HG02571 (cell line): ENCODE measurements at regions not wholly inside any gene's neighbourhood (a gene's known extent, or its start where the extent isn't known, plus 50 kb on each side); places are given as distances from the start of the nearest gene placed in this dataset.
"Not testable (repeated sequence)": the region's sequence is repeated elsewhere in the genome, so short reads cannot be mapped to it uniquely, and the experiment has no call there.

Source experiments
- ATAC-seq: cut with Tn5 transposase; IDR thresholded peaks from one replicate; pipeline ENCODE4 v1.9.1; 2021; ENCODE audit warnings: mild to moderate bottlenecking, moderate library complexity; ENCODE audit not compliant: unreplicated experiment

DNA sequence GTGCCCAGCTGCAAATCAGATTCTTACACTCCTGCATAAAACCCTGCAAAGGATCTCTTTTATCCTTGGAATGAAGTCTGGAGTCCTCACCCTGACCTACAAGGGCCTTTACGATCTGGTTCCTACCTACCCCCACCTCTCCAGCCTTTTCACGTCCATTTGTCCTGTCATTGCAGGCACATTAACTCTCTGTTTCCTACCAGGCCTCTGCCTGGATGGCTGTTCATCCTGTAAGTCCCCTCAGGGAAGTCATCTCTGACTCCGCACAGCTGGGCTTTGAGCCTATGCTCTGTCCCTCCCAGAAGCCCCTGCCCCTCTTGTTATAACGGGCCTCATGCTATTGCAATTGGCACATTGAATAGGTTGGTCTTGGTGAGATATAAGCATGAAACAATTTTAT, 96.8 kb upstream of the USP24 start:
- ATAC-seq, result no peak

DNA sequence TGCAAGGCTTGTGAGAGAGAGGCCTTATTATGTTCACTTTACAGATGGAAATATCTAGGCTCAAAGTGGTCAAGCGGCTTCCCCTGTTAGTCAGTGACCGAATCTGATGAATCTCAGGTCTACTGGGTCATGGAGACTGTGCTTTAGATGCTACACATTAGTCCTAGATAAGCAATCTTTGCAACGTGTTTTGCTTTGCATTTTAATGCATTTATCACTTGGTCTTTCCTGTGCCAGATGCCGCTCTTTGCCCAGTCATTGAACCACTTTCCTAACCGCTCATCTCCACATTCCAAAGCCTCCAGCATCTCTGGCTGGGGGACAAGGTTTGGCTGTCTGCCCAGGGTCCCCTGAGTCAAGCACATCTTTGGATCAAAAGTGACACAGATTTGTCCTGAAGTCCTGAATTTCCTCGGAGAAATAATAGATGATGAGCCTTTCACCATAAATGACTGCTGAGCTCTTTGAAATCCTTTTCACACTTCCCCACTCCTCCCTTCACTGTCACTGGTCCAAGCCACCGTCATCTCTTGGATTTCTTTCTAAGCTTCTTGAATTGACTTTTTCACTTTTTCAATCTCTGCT, 96.0 kb upstream of the USP24 start:
- no peak for ATAC-seq

DNA sequence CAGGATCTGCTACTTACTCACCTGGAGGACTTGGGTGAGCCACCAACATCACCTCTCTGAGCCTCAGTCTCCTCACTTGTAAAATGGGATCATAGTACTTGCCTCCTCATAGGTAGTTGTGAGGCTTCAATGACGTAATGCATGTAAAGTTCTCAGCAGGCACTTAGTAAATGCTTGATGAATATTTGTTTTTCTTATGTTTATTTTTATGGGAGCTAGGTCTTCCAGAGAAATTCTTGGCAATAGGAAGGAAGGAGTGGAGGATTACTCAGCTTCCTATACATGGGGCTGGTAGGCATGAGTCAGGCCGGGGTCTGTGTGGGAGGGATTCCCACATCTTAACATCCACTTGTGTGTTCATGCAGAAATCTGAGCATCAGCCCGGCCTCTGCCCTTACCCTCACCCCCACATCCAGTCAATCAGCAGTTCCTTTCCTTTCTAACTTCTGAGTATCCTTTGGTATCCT, 95.4 kb upstream of the USP24 start:
- ATAC-seq, result no peak

DNA sequence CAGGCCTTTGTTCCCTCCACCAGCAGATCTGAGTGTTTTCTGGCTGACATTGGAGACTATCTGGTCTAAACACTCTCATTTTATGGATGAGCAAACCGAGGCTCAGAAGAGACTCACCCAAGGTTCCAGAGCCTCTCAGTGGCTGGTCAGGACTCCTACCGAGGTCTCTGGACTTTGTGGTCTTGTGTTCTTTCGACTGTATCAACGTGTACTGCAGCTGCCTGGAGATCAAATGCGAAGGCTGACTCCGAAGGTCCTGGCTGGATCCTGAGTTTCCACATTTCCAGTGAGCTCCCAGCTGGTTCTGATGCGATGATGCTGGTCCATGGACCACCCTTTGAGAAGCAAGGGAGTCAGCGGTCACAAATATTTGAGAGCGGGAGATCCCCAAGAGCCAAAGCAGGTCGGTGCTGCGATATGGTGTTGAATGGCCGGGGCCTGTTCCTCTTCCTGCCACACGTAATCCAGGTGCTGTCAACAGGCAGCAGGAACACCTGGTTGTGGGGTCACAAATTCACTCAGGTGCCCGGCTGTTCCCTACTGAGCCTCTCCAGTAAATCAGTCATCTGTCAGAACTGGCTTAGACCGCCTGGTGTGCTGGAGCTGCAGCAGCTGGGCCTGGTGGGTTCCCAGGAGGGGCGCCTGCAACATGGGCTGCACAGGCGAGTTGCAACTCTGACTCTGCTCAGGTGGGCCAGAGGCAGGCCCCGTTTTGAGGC, 94.8 kb upstream of the USP24 start:
- ATAC-seq, result no peak

DNA sequence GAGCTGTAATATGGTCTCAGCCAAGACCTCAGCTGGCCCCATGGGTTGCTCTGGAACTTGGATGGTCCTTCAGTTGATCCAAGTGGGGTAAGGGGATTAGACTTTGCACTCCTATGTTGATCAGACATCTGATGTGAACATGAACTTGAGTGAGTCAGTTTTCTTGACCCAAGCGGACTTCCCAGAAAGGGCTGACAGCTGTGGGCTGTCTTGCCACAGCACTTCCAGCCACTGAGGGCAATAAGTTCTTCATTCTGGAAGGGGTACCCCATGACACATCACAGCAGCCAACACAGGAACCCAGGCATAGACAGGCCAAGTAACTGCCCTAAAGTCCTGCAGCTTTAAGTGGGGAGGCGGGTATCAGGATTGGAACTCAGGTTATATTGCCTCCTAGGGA, 93.9 kb upstream of the USP24 start:
- ATAC-seq, result no peak

DNA sequence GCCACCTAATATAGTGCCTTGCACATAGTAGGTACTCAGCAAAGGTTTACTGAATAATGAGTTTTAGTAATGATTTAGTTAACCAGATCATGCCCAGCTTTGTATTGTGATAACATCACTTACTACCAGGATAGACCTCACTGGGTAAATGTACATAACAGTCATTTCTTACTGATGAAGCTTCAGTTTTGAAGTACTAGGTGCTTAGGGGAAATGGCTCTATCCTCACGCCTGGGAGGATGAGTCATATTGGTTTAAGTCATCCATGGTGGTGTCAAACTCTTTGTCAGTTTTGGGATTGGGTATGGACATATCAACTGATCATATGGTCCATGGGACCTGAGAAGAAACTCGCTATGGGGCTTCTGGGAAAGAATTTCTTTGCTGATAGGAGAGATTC, 90.6 kb upstream of the USP24 start:
- ATAC-seq, result no peak

DNA sequence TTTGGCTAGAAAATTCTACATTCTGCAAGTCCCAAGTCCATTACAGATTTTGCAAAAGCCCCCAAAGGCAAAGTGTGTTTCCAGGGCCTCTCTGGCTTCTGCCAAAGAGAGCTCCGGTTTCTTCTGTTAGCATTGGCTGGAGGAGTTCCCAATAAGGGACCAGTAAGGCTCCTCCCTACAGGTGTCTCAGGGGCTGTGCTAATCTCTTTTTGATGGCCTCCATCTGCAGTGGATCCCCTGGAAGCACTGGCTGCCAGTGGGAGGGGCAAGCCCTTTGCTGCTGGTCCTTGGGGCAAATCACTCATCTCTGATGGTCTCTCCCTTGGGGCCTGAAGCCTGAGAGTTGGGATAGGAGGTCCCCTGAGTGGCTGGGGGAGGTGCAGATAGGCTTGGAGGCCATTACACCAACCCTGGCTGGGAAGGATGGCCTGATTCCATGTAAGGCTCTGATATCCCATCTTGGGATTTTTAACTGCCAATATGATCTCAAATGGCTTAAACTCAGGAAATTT, 89.1 kb upstream of the USP24 start:
- no peak for ATAC-seq

DNA sequence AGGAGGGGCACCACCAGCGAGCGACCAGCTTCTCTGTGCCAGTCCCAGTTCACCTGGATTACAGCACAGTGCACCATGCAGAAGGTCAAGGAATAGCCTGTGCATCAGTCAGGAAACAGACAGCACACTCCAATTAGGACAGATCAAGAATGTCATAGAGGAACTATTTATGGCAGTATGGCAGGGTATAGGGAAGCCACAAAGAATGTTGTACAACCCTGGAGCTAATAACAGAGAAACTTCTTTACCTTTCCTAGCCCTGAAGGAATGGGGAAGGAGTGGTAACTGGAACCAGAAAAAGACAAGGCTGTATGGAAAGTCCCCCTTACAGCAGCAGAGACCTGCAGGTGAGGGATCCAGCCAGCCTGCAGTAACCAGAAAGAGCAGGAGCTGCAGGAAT, 87.8 kb upstream of the USP24 start:
- no peak for ATAC-seq

DNA sequence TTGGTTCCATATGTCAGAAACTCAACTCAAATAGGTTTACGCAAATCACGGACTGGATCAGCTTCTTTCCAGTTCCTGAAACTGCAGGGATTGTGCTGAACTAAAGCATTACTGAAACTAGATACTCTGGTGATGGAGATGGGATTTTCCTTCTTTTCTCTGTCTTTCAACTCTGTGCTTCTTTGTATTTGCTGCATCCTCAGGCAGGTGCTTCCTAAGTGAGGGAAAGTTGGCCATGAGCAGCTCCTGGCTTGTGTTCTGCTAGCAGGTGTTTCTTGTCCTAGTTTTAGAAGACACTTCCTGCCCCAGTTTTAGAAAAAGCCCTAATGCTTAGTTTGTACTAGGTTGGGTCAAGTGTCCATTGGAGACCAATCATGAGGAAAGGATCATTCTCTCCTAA, 86.7 kb upstream of the USP24 start:
- no peak for ATAC-seq

DNA sequence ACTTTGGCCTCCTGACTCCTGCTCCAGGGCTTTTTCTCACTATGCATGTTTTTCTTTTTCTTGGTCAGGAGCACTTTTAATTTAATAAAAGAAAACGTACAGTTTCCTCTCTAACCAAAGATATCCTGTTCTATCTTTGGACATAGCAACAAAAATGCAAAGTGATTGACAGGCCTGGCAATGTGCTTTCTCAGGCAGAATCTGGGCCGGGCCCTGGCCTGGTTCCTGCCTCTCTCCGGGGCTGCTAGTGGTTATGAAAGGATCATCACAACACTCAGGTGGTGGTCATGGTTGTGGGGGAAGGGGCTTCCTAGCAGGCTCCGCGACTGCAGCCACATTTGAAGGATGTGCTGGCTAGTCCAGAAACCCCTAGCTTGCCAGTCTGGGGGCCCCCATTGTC, 85.8 kb upstream of the USP24 start:
- ATAC-seq, result no peak

DNA sequence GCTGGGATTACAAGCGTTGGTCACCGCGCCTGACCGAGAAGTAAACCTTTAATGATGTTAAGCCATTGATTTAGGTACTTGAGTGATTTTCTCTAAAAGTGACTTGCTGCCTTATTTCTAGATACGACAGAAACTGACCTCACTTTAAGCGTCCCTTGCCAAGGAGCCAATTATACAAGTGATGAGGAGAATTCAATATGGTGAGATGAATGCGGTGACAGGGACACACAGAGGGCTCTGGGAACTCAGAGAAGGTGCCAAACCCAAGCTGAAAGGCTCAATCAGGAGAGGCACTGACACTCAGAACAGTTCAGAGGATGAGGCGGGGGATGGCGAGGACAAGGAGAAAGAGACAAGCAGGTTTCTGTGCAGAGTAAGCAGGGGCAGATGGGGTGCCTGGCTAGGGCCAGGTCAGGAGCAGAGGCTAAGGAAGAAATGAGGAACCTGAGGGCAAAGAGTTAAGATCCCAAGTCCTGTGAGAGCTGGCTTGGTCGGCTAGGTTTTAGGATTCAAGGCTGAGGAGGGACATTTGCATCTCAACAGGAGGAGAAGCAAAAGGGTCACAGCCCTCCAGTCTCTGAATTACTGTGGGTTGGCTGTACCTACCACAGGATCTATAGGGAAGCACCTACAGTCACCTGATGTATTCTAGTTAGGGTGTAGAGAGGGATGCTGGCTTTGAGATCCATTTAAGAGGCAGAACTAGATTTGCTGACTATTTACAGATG, 83.2 kb upstream of the USP24 start:
- no peak for ATAC-seq

DNA sequence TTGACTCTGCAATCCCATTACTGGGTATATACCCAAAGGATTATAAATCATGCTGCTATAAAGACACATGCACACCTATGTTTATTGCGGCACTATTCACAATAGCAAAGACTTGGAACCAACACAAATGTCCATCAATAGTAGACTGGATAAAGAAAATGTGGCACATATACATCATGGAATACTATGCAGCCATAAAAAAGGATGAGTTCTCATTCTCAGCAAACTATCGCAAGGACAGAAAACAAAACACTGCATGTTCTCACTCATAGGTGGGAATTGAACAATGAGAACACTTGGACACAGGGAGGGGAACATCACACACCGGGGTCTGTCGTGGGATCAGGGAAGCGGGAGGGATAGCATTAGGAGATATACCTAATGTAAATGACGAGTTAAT, 81.1 kb upstream of the USP24 start:
- not testable (repeated sequence) for ATAC-seq

DNA sequence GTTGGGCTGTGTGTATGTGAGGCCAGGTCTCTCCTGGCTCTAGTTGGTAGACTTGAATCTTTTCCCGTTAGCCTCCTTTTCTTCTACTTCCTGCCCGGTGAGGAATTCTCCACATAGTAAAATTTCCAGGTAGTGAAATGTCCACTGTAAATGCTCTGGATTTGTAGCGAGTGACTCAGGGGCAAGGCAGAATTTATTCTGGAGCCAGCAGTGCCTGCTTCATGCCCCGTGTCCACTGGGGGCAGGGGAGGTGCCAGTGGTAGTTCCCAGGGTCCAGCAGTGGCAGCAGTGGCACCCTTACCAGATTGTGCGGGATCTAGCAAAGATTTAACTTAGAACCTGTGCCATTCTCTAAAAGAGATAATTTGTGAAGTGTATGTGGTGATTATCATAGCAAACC, 74.5 kb upstream of the USP24 start:
- no peak for ATAC-seq

DNA sequence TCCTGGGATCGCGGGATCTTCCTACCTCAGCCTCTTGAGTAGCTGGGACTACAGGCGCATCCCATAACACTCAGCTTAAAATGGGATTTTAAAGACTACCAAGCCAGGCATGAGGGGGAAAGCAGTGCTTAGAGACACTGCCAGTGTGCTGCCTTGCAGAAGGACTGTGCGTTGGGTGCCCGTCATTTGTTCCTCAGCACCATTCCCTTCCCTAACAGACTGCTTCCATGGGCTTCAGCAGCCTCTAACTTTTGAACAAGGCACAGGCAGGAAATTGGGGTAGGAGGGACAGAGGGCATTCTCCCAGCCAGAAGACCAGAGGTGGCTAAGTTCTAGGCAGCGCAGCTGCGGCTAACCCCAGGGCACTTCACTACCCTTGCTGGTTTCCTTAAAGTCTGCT, 73.9 kb upstream of the USP24 start:
- ATAC-seq, result no peak

DNA sequence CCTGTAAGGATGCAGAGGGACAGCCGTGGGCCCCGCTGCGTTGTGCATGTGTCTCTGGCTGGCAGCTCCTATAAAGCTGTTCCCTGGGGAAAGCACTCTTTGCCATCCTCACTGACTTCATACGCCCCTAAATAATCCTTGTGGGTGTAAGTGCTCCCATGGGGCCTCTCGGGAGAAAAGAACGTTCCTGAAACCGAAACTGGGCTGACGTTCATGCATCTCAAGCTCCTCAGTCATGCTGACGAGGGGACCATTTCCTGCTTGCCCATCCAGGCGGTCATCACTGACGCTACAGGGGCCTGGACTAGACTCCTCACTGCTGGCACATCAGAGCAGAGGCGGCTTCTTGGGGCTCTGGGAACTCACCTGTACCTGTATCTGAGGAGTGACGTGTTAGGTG, 73.1 kb upstream of the USP24 start:
- peak; percentile 79 for ATAC-seq

DNA sequence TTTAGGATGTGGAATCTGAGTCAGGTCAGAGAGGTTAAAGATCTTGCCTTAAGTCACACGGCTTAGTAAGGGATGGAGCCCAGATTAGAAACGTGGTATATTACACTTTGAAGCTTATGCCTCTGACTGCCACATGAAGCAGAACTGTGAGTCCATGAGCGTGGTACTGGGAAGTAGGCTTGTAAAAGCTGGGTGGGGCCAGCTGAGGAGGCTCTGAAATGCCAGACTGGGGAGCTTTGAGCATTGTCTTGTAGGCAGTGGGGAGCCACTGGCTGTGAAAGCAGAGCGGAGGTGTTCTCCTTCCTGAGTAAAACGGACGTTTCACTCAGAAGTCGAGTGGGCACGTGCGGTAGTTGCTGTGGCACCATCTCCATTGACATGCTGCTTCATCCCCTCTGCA, 72.6 kb upstream of the USP24 start:
- ATAC-seq, result peak; percentile 35

DNA sequence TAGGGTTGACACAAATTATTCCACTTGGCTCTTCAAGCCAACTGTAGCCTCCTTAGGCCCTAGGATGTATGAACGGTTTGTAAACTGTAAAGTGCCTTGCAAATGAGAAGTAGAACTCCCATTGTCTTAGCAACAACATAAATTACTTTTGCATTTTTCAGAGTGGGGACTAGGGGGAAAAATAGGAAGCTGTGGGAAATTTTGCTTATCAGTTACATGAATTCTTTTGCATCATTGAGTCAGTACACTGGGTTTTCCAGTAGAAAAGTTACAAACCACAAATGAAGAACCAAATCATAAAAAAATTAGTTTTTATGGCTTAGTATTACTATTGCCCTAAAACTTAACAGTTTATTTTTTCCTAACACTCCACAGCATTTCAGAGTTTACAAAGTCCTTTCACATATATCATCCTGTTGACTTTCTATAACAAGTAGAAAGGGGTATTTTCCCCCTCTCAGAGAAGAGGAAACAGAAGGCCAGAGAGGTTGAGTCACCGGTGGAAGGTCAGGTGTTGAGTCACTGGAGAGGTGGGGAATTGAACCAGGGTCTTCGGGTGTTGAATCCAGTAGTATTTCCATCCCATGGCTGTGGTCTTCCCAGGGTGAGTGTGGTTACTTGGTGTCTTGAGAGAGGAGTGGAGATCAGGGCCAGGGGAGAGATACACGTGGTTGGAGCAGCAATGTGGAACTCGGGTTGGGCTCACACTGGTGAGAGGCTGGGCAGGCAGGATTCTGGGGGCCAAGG, 71.9 kb upstream of the USP24 start:
- no peak for ATAC-seq

DNA sequence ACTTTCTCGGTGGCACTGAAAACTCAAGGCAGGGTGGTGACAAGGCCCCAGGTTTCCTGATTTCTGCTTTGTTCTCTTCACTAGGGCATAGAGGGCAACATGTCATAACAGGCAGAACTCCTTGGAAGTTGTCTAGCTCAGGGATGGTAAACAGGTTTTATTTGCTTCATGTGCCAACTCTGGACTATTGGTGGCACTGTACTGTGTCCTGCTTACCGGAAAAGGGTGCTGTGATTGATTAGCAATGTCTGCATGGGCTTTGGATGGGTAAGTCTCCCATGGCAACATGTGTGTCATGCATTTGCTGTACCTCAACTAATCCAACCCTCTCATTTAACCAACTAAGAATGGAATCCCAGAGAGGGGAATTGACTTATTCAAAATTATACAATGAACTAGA, 70.7 kb upstream of the USP24 start:
- no peak for ATAC-seq

DNA sequence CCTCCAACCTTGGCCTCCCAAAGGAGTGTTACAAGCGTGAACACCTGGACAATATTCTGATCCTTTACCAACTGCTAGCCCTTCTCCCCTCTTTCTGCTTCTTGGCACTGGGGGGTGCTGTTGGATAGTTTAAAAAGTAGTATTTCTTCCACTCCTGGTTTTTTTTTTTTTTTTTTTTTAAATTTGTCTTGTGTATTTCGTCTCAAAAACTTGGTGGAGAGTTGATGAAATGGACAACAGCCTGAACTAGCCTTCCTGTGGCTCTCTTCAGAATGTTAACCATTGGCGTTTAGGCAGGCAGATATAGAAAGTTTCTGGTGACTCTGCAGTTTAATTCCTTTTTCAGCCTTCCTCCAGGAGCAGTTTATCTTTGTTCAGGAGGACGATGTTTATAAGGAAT, 69.7 kb upstream of the USP24 start:
- no peak for ATAC-seq

DNA sequence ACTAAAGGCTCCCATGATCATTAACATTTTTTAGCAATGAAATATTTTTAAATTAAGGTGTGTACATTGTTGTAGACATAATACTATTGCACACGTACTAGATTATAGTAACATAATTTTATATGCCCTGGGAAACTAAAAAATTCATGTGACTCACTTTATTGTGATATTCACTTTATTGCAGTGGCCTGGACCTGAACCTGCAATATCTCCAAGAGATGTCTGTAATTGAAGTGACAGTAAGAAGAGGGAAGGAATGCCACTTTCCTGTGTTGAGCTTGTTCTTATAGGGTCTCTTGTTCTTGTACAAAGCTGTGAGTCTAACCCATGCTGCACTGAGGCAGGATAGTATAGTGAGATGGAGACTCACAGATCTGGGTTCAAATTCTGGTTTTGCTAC, 66.9 kb upstream of the USP24 start:
- ATAC-seq, result no peak

DNA sequence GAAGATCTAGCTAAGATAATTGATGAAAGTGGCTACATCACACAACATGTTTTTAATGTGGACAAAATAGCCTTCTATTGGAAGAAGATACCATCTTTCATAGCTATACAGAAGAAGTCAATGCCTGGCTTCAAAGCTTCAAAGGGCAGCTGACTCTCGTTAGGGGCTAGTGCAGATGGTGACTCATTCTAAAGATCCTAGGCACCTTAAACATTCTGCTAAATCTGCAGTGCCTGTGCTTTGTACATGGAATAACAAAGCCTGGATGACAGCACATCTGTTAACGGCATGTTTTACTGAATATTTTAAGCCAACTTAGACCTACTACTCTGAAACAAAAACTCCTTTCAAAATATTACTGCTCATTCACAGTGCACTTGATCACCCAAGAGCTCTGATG, 65.6 kb upstream of the USP24 start:
- no peak for ATAC-seq
